ENCODE measurements at regions not wholly inside any gene's neighbourhood (a gene's known extent, or its start where the extent isn't known, plus 50 kb on each side); places are given as distances from the start of the nearest gene placed in this dataset.
A peak's percentile ranks its signal among the peaks of the same experiment; 100 is the strongest.
"Not testable (repeated sequence)": the region's sequence is repeated elsewhere in the genome, so short reads cannot be mapped to it uniquely, and the experiment has no call there.

GRCh38 chr5:102625468-102625867 is 126.7 kb upstream of the SLCO6A1 start:
- peaks cover 9% of the 10 kb centered on the region for H3K9me3 Mint-ChIP-seq
- no peak overlapping the region for H3K27ac Mint-ChIP-seq
- TF ChIP-seq, protein P1, sequence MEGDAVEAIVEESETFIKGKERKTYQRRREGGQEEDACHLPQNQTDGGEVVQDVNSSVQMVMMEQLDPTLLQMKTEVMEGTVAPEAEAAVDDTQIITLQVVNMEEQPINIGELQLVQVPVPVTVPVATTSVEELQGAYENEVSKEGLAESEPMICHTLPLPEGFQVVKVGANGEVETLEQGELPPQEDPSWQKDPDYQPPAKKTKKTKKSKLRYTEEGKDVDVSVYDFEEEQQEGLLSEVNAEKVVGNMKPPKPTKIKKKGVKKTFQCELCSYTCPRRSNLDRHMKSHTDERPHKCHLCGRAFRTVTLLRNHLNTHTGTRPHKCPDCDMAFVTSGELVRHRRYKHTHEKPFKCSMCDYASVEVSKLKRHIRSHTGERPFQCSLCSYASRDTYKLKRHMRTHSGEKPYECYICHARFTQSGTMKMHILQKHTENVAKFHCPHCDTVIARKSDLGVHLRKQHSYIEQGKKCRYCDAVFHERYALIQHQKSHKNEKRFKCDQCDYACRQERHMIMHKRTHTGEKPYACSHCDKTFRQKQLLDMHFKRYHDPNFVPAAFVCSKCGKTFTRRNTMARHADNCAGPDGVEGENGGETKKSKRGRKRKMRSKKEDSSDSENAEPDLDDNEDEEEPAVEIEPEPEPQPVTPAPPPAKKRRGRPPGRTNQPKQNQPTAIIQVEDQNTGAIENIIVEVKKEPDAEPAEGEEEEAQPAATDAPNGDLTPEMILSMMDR (conservative IDR thresholded peaks at IDR 0.05): no peak
- H3K4me1 Mint-ChIP-seq (ENCODE audit: unreplicated experiment): peaks cover 10% of the 10 kb centered on the region
- H3K36me3 Mint-ChIP-seq: no peaks in the 10 kb centered on the region
- H3K4me3 Mint-ChIP-seq: no peak overlapping the region
- DNase-seq (ENCODE audit: extremely low spot score, unreplicated experiment): no peak
- no peaks in the 10 kb centered on the region for H3K27me3 Mint-ChIP-seq

GRCh38 chr5:102625928-102626327 is 127.1 kb upstream of the SLCO6A1 start:
- Mint-ChIP-seq H3K27ac (no peak overlapping the region), H3K9me3 (peaks cover 5% of the 10 kb centered on the region), H3K36me3 (no peaks in the 10 kb centered on the region), H3K4me3 (no peak overlapping the region), H3K27me3 (no peaks in the 10 kb centered on the region), H3K4me1 (ENCODE audit: unreplicated experiment) (peaks cover 10% of the 10 kb centered on the region)
- TF ChIP-seq, protein P1 (conservative IDR thresholded peaks at IDR 0.05): no peak
- DNase-seq (ENCODE audit: extremely low spot score, unreplicated experiment): no peak

DNA sequence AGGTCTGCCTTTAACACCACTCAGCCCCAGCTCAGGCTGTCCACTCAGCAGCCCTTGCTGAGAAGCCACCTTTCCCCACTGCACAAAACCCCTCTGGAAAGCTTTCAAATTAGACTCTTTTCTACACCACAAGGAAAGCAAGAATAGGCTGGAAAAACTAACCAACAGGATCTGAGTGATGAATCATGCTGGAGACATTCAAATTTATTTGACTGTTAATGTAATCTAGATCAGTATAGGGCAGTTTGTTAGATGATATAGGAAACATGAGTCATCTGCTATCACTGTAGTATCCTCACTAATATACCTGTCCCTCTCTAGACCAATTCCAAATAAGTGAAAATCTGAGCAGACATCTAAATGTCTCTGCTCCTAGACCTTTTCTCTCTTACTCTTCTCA is 127.8 kb upstream of the PAM start:
- Mint-ChIP-seq H3K36me3 (no peaks in the 10 kb centered on the region), H3K4me1 (ENCODE audit: unreplicated experiment) (peaks cover 10% of the 10 kb centered on the region), H3K27me3 (no peaks in the 10 kb centered on the region), H3K4me3 (no peak overlapping the region), H3K9me3 (no peaks in the 10 kb centered on the region), H3K27ac (peak overlapping the region; percentile 30)
- no peak for DNase-seq (ENCODE audit: extremely low spot score, unreplicated experiment)
- TF ChIP-seq, protein P1 (conservative IDR thresholded peaks at IDR 0.05): no peak

DNA sequence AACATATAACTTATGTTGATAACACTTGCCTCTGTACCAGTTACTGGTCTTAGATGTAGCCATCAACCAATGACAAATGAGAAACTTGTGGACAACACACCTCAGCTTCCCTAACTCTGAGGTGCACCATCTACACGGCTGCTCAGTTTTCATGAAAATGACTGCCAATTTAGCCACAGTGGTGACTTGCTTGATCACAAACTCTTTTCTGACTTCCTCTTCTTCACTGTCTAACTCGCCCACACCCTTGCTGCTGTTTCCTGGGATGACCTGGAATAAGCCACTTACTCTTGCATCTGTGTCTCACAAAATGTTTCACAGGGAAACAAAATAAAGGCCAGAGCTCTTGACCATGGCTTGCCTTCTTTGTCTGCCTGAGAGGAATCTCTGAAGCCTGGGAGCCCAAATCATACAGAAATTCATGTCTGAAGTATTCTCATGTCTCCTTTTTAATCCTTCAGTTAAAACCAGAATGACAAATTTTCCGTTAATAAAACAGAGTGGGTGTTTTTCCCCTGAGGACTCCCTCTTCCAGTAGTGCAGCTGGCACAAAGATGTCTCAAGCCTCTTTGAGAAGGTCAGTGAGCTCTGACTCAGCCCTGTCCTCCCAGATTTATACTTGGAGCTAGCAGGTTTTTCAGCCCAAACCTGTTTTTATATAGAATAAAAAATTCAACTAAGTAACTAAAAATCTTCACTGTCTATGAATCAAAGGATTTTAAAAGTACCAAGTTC is 126.5 kb upstream of the PAM start:
- peak overlapping the region; percentile 46 for H3K4me3 Mint-ChIP-seq
- TF ChIP-seq, protein P1 (conservative IDR thresholded peaks at IDR 0.05): no peak
- H3K36me3 Mint-ChIP-seq: no peaks in the 10 kb centered on the region
- peak overlapping the region; percentile 55 for H3K27ac Mint-ChIP-seq
- H3K9me3 Mint-ChIP-seq: peaks cover 2% of the 10 kb centered on the region
- DNase-seq (ENCODE audit: extremely low spot score, unreplicated experiment): no peak
- no peaks in the 10 kb centered on the region for H3K27me3 Mint-ChIP-seq
- peaks cover 6% of the 10 kb centered on the region for H3K4me1 Mint-ChIP-seq (ENCODE audit: unreplicated experiment)

GRCh38 chr5:102629827-102630605 is 125.1 kb upstream of the PAM start:
- Mint-ChIP-seq H3K4me3 (no peak overlapping the region), H3K36me3 (no peaks in the 10 kb centered on the region), H3K27me3 (no peaks in the 10 kb centered on the region), H3K9me3 (peaks cover 3% of the 10 kb centered on the region), H3K27ac (peak overlapping the region; percentile 27), H3K4me1 (ENCODE audit: unreplicated experiment) (peaks cover 6% of the 10 kb centered on the region)
- TF ChIP-seq, protein P1 (conservative IDR thresholded peaks at IDR 0.05): no peak
- no peak for DNase-seq (ENCODE audit: extremely low spot score, unreplicated experiment)

GRCh38 chr5:102635399-102635798 is 119.7 kb upstream of the PAM start:
- H3K27ac Mint-ChIP-seq: not testable (repeated sequence)

More at GRCh38 chr5:102635399-102635798, 119.7 kb upstream of the PAM start:
- DNase-seq (ENCODE audit: extremely low spot score, unreplicated experiment); H3K27me3 Mint-ChIP-seq; H3K9me3 Mint-ChIP-seq; H3K36me3 Mint-ChIP-seq; H3K4me1 Mint-ChIP-seq (ENCODE audit: unreplicated experiment); H3K4me3 Mint-ChIP-seq: not testable (repeated sequence)
